Fibroblast of the aortic adventitia (primary cell): ENCODE measurements at regions not wholly inside any gene's neighbourhood (a gene's known extent, or its start where the extent isn't known, plus 50 kb on each side); places are given as distances from the start of the nearest gene placed in this dataset.

Experiments
- DNase-seq: peaks from one replicate; pipeline ENCODE4 v3.0.0-alpha.2; 2010; ENCODE audit warnings: low read depth
- H3K4me3 ChIP-seq: 2 replicates; pipeline ENCODE4 v1.5.1; 2011; ENCODE audit warnings: low read depth, mild to moderate bottlenecking, control low read depth, low read length, moderate library complexity
- TF ChIP-seq, protein P1 (sequence below): IDR thresholded peaks from 2 replicates; pipeline ENCODE4 v1.5.1; 2011; ENCODE audit warnings: mild to moderate bottlenecking, low read length, control low read depth, inconsistent platforms; ENCODE audit not compliant: insufficient read depth

DNA sequence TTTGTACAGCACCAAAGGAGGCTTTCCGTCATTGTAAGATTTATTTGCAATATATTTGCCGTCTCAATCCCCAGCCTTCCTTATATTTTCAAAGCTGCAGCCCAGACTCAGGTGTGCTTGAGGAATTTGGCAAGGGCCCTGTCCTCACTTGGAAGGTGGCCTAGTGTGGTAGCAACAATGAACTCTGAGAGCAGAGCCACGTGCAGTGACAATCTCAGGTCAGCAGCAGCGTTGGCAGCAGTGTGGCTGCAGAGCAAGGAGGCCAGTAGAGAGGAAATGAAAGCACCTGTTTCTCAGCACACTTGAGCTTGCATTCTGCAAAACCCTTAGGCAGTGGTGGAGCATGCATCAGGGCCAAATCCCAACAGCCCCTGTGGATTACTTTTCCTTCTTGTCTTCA lies 613.5 kb downstream of the RBFOX1 start:
- DNase-seq: no peak
- TF ChIP-seq, protein P1, sequence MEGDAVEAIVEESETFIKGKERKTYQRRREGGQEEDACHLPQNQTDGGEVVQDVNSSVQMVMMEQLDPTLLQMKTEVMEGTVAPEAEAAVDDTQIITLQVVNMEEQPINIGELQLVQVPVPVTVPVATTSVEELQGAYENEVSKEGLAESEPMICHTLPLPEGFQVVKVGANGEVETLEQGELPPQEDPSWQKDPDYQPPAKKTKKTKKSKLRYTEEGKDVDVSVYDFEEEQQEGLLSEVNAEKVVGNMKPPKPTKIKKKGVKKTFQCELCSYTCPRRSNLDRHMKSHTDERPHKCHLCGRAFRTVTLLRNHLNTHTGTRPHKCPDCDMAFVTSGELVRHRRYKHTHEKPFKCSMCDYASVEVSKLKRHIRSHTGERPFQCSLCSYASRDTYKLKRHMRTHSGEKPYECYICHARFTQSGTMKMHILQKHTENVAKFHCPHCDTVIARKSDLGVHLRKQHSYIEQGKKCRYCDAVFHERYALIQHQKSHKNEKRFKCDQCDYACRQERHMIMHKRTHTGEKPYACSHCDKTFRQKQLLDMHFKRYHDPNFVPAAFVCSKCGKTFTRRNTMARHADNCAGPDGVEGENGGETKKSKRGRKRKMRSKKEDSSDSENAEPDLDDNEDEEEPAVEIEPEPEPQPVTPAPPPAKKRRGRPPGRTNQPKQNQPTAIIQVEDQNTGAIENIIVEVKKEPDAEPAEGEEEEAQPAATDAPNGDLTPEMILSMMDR: no peak
- H3K4me3 ChIP-seq: no peak overlapping the region

DNA sequence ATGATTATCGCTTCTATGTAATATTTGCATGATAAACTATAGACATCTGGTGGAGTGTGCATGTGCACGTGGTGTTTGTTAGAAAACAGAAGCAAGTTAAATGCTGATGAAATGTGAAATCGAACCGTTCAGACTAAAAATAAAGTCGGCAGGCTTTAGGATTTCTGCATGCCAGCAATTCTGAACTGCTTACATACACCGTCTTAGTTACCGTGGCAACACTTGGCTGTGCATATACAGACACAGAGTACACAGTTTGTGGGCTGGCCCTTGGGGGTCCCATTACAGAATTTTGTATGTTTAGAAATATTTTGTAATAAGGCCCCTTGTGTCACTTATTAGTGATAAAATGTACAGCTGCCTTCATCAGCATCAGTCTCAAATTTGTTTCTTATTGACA lies 605.5 kb downstream of the RBFOX1 start:
- no peak for DNase-seq
- no peak overlapping the region for H3K4me3 ChIP-seq
- TF ChIP-seq, protein P1: no peak

DNA sequence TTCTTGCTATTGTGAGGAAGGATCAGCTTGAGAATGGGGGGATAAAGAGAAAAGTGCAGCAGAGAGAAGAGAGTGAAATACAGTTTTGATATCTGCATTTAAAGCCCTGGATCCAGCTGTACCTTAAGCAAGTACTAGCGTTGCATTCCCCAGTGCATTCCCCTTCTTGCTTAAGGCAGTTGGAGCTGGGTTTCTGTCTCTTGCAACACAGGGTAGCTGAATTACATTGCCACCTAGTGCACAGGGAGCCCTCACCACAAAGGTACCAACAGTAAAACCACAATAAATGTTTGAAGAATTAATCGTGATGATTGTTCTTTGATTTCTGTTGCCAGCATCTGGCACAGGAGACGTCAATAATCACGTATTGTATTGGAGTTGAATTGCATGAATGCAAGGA lies 588.7 kb downstream of the RBFOX1 start:
- TF ChIP-seq, protein P1: no peak
- DNase-seq: no peak
- H3K4me3 ChIP-seq: no peak overlapping the region

DNA sequence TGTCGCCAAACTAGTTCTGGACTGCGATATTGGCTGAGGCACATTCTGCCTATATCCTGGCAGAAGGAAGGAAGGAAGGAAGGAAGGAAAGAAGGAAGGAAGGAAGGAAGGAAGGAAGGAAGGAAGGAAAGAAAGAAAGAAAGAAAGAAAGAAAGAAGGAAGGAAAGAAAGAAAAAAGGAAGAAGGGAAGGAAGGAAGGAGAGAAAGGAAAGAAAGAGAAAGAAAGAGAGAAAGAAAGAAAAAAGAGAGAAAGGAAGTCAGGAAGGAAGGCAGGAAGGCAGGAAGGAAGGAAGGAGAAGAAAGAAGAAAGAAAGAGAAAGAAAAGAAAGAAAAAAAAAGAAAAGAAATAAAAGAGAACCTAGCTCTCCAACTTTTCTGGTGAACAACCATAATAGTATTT lies 587.1 kb downstream of the RBFOX1 start:
- no peak overlapping the region for H3K4me3 ChIP-seq
- no peak for DNase-seq
- TF ChIP-seq, protein P1: no peak

DNA sequence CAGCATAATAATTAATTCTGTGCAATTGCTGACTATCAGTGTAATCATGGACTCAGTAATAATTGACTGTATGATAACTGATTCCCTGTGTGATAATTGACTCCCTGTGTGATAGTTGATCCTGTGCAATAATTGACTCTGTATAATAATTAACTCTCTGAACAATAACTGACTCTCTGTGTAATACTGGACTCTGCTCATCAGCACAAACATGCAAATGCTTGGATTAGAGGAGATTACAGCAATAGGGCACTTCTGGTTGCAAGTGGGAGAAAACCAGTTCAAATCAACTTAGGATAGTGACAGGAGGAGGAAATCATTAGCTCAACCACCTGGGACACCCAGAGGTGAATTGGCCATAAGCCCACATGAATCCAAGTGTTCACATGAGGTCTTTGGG lies 582.1 kb downstream of the RBFOX1 start:
- TF ChIP-seq, protein P1: no peak
- no peak overlapping the region for H3K4me3 ChIP-seq
- no peak for DNase-seq

DNA sequence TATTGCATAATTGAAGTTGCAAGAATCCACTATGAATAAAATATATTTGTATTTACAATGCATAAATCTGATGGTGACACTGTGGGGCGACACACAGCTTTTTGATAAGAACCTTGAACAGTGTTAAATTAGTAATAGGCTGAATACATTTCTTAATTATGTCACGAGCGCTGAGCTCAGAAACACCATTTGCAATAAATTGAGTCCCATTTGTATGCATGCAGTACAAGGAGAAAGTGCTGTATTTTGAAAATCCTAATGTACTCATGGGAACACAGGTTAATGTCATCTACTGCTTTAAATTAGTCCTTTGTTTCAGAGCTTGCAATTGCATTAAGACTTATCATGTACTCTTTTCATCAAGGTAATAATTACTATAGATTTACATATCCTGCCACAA lies 579.5 kb downstream of the RBFOX1 start:
- TF ChIP-seq, protein P1: no peak
- H3K4me3 ChIP-seq: no peak overlapping the region
- no peak for DNase-seq

DNA sequence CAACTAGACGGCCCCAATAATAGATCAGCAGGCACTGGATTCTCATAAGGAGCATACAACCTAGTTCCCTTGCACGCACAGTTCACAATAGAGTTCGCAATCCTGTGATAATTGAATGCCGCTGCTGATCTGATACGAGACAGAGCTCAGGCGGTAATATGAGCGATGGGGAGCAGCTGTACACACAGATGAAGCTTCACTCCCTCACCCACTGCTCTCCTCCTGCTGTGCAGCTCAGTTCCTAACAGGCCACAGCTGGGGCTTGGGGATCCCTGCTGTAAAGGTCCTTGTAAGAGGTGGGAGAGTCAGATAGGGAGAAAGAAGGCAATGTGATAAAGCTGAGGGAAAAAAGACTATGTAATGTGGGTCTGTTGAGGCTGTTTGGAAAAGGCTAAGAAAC lies 577.5 kb downstream of the RBFOX1 start:
- TF ChIP-seq, protein P1: no peak
- no peak for DNase-seq

More for the DNA sequence above, 577.5 kb downstream of the RBFOX1 start:
- no peak overlapping the region for H3K4me3 ChIP-seq
